HUDEP-2 (cell line): ENCODE measurements at regions not wholly inside any gene's neighbourhood (a gene's known extent, or its start where the extent isn't known, plus 50 kb on each side); places are given as distances from the start of the nearest gene placed in this dataset.

ENCODE experiments used
- DNase-seq, 76 experiments: peaks; one replicate each; lab custom pipeline; 2025; ENCODE audit not compliant: unreplicated experiment in 76 of 76; lab: John Stamatoyannopoulos, UW

GRCh38 chr7:17155529-17155928 is 142.9 kb upstream of the AHR start:
- DNase-seq: no peak

- DNase-seq: no peak
Measured at GRCh38 chr7:17158261-17158660, 140.2 kb upstream of the AHR start.

- DNase-seq: no peak
Measured at GRCh38 chr7:17159500-17160037, 138.9 kb upstream of the AHR start.

GRCh38 chr7:17166824-17167379 is 131.6 kb upstream of the AHR start:
- no peak for DNase-seq

GRCh38 chr7:17168416-17168815 is 130.0 kb upstream of the AHR start:
- no peak for DNase-seq

GRCh38 chr7:17171427-17171826 is 127.0 kb upstream of the AHR start:
- DNase-seq: no peak

GRCh38 chr7:17176371-17177032 is 122.0 kb upstream of the AHR start:
- no peak for DNase-seq

GRCh38 chr7:17178545-17178944 is 119.9 kb upstream of the AHR start:
- no peak for DNase-seq

- no peak for DNase-seq
Measured at GRCh38 chr7:17181482-17181881, 117.0 kb upstream of the AHR start.

- no peak for DNase-seq
Measured at GRCh38 chr7:17183630-17184328, 114.7 kb upstream of the AHR start.

- DNase-seq: no peak
Measured at GRCh38 chr7:17184805-17185689, 113.4 kb upstream of the AHR start.

GRCh38 chr7:17185690-17186070 is 112.8 kb upstream of the AHR start:
- DNase-seq: peak in 4 of 76 experiments; percentile 3 to 5 (median 4)

GRCh38 chr7:17186745-17187530 is 111.5 kb upstream of the AHR start:
- no peak for DNase-seq

GRCh38 chr7:17194656-17195055 is 103.8 kb upstream of the AHR start:
- DNase-seq: no peak

GRCh38 chr7:17195576-17195975 is 102.9 kb upstream of the AHR start:
- DNase-seq: no peak

- DNase-seq: peak in 12 of 76 experiments; percentile 1 to 61 (median 16)
Measured at GRCh38 chr7:17205910-17206309, 92.5 kb upstream of the AHR start.

GRCh38 chr7:17206349-17206905 is 92.0 kb upstream of the AHR start:
- DNase-seq: peak in 19 of 76 experiments; percentile 4 to 57 (median 27)

- DNase-seq: peak in 64 of 76 experiments; percentile 2 to 74 (median 35)
Measured at GRCh38 chr7:17207220-17207619, 91.2 kb upstream of the AHR start.

- DNase-seq: no peak
Measured at GRCh38 chr7:17209101-17209500, 89.4 kb upstream of the AHR start.
